HG03521 (cell line): ENCODE measurements at regions not wholly inside any gene's neighbourhood (a gene's known extent, or its start where the extent isn't known, plus 50 kb on each side); places are given as distances from the start of the nearest gene placed in this dataset.
A peak's percentile ranks its signal among the peaks of the same experiment; 100 is the strongest.
"Not testable (repeated sequence)": the region's sequence is repeated elsewhere in the genome, so short reads cannot be mapped to it uniquely, and the experiment has no call there.

ENCODE experiments used
- ATAC-seq: cut with Tn5 transposase; IDR thresholded peaks from one replicate; pipeline ENCODE4 v1.9.1; 2021; ENCODE audit warnings: mild to moderate bottlenecking, moderate library complexity; ENCODE audit not compliant: unreplicated experiment

DNA sequence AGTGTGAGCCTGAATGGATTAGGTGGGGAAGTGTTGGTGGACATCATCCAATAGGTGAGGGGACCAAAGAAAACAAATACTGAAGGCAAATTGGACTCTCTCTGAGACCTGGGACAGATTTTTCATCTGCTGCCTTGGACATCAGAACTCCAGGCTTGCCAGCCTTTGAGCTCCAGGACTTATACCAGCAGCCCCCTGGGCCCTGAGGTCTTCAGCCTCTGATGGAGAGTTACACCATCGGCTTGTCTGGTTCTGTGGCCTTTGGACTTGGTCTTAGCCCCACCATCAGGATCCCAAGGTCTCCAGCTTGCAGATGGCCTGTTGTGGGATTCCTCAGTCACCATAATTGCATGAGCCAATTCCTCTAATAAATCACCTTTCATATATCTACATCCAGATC is 80.8 kb upstream of the SLC8A3 start:
- ATAC-seq: no peak

DNA sequence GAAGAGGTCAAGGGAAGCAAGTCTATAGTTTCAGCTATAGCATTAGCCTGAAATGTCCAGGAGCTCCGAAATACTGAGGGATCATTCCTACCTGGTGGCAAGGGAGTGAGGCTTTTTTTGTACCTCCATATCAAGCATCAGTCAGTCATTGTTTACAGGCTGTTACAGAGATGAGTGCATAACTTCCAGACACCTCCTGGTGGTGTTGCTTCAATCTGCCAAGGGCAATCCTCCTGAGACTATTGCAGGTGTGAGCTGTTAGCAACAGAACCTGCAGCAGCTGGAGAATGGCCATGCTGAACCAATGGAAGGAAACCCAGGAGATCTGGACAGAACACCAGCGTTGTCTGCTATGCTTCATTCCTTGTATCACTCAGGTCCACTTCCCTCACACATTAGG is 80.0 kb upstream of the SLC8A3 start:
- ATAC-seq: no peak

DNA sequence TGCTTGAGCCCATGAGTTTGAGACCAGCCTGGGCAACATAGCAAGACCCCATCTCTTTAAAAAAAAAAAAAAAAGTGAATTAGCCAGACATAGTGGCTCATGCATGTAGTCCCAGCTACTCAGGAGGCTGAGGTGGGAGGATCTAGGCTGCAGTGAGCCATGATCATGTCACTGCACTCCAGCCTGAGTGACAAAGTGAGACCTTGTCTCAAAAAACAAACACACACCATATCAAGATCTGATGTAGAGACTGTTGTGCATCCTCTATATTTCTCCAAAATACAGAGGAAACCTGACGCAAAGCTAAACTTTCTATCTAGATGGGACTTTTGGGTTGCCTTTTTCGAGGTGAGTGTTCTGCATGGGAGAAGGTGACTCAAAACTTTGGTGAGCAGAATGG is 77.4 kb upstream of the SLC8A3 start:
- ATAC-seq: no peak

DNA sequence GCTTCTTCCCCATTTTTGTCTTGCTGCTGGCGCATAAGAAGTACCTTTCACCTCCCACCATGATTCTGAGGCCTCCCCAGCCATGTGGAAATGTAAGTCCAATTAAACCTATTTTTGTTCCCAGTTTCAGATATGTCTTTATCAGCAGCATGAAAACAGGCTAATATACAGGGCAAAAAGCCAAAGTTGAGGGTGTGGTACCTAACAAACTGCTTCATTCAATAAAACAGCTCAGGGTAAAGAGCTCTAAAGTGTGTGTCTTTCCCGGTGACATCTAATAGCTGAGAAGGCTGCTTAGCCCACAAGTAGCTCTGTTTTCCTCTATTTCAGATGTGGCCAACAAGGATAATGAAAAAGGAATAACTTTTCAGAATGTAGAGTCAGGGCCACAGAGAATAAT is 76.7 kb upstream of the SLC8A3 start:
- ATAC-seq: no peak

DNA sequence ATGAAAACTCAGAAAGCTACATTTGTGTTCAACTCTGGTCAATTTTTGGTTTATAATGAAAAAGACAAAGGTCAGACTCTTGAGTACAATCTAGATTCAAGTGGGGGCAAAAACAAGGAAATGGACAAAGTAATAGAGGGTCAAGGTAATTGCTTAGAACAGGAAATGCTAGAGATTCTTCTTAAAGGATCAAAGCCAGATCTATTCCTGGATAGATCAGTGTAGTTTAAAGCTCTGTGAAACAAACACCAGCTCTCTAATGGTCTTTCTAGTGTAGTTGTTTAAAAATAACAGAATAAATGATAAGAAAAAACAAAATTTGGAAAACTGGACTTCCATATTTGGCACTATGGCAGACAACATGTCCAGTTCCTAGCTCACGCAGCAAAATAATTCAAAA is 70.7 kb upstream of the SLC8A3 start:
- ATAC-seq: no peak

DNA sequence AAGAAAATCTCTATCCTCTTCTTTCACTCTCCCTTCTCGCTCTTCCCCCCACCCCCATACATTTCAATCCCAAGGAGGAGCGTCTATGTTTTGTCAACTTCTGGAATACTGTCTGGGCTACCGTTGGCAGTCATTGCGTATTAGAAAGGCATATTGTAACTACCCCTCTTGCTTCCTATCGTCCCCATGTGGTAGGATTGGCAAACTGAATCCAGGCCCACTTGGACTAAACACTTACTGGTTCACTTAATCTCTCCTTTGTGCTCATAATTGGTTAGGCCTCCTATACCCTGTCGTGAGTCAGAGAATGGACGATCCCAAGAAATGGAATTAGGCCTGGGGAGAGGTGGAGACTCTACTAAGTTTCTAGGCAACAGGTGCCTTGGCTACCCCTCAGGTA is 68.8 kb upstream of the SLC8A3 start:
- ATAC-seq: no peak

DNA sequence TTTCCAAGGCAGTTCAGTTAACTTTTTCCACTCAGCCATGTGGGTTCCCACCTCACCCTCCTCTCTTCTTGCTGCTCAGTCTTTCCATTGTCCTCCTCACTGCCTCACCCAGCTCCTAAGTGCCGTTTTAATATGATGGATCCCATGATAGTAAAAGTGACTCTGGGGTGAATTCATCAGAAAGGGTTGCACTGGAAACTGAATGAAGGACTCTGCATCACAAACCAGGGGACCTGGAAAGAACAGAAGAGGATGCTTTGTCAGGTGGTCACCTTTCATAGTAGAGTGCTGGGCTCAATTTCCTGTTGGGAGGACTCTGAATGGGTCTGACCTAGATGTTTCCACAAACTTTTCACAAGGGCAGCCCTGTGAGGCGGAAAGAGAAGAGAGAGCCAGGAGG is 67.8 kb upstream of the SLC8A3 start:
- ATAC-seq: no peak

DNA sequence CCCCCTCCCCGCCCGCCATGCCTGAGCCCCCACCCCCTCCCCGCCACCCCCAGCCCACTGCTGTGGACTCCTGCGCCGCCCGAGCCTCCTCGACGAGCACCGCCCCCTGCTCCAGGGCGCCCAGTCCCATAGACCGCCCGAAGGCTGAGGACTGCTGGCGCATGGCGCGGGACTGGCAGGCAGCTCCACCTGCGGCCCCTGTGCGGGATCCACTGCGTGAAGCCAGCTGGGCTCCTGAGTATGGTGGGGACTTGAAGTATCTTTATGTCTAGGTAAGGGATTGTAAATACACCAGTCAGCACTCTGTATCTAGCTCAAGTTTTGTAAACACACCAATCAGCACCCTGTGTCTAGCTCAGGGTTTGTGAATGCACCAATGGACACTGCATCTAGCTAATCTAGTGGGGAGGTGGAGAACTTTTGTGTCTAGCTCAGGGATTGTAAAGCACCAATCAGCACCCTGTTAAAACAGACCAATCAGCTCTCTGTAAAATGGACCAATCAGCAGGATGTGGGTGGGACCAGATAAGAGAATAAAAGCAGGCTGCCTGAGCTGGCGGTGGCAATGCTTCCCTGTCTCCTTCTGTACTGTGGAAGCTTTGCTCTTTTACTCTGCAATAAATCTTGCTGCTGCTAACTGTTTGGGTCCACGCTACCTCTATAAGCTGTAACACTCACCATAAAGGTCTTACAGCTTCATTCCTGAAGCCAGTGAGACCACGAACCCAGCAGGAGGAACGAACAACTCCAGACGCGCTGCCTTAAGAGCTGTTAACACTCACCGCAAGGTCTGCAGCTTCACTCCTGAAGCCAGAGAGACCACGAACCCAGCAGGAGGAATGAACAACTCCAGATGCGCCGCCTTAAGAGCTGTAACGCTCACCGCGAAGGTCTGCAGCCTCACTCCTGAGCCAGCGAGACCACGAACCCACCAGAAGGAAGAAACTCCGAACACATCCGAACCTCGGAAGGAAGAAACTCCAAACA is 66.6 kb upstream of the SLC8A3 start:
- ATAC-seq: not testable (repeated sequence)

DNA sequence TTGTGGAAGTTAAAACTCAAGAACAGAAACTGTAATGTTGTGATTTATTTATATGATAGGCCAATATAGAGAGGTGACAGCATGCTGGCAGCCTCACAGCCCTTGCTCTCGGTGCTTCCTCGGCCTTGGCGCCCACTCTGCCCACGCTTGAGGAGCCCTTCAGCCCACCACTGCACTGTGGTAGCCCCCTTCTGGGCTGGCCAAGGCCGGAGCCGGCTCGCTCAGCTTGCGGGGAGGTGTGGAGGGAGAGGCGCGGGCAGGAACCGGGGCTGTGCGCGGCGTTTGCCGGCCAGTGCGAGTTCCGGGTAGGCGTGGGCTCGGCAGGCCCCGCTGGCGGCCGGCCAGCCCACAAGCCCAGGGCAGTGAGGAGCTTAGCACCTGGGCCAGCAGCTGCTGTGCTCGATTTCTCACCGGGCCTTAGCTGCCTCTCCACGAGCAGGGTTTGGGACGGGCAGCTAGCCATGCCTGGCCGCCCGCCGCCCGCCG is 65.8 kb upstream of the SLC8A3 start:
- ATAC-seq: no peak

DNA sequence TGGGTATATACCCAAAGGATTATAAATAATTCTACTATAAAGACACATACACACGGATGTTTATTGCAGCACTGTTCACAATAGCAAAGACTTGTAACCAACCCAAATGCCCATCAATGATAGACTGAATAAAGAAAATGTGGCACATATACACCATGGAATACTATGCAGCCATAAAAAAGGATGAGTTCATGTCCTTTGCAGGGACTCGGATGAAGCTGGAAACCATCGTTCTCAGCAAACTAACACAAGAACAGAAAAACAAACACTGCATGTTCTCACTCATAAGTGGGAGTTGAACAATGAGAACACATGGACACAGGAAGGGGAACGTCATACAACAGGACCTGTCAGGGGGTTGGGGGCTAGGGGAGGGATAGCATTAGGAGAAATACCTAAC is 64.8 kb upstream of the SLC8A3 start:
- not testable (repeated sequence) for ATAC-seq

DNA sequence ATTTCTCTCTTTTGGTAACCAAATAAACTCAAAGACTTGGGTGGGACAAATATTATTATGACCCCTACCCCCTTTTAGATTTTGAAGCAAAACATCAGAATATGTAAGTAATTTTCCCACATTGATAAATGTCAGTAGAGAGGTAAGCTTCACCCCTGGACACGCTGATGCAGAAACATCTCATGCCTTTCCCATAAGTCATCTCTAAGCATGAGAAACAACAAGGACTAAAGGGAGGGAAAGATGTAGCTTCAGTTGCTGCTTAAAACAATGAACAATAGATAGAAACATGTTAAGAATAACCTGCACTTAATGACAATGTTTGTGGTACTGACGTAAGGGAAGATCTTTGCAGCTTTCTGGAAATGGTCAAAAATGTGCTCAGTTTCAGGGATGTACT is 56.3 kb upstream of the SLC8A3 start:
- ATAC-seq: no peak

DNA sequence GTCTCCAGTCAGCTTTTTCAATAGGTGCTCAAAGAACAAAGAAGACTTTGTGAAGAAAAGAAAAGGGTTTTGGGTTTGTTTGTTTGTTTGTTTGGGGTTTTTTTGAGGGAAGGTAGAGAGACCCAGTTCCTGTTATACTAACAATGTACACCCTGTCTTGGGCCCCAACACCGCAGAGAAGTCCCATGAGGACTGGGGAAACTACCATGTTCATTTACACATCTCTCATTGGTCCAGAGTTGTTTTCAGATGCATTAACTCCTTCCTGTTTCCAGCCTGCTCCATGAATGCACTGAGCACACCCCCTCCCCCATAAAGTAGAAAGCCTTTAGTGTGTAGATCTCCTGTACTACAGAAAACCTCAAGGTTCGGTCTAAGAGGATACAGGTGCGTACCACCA is 51.1 kb upstream of the SLC8A3 start:
- ATAC-seq: peak; percentile 61

DNA sequence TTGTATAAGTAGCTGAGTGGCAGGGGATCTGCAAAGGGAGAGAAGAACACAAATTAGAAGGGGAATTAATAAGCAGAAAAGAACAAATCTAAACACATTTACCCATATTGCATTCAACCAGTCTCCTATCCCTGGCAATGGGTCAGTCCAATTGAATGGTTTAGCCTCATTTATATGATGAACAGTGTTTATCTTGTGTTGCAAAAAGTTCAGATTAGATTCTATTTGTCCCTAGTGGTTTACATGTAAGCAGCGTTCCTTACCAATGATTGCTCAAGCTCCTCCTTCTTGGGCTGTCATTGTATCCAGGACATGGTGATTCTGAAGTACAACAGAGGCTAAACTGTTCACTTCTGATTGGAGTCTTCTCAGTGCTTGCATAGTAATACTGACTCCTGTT is 49.9 kb upstream of the SLC8A3 start:
- not testable (repeated sequence) for ATAC-seq
